Activated CD8-positive, alpha-beta memory T cell treated with anti-CD3 and anti-CD28 coated beads for 48 hours (primary cell): ENCODE measurements at regions not wholly inside any gene's neighbourhood (a gene's known extent, or its start where the extent isn't known, plus 50 kb on each side); places are given as distances from the start of the nearest gene placed in this dataset.

Experiments
- DNase-seq, 3 experiments: peaks; one replicate each; pipeline ENCODE4 v3.0.0-alpha.2; 2020; ENCODE audit warnings: low read depth in 2 of 3, low spot score in 2 of 3

GRCh38 chr4:14816623-14817261, 185.5 kb upstream of the CPEB2 start:
- DNase-seq: no peak

GRCh38 chr4:14824189-14824588, 178.1 kb upstream of the CPEB2 start:
- DNase-seq: no peak

- DNase-seq: no peak
These were observed 175.2 kb upstream of the CPEB2 start for GRCh38 chr4:14827111-14827510.

- no peak for DNase-seq
These were observed 172.5 kb upstream of the CPEB2 start for GRCh38 chr4:14829795-14830194.

- no peak for DNase-seq
These were observed 170.9 kb upstream of the CPEB2 start for GRCh38 chr4:14831416-14831815.

GRCh38 chr4:14833053-14833452, 169.2 kb upstream of the CPEB2 start:
- DNase-seq: no peak

- DNase-seq: no peak
These were observed 167.9 kb upstream of the CPEB2 start for GRCh38 chr4:14834382-14834781.

- no peak for DNase-seq
These were observed 167.0 kb upstream of the CPEB2 start for GRCh38 chr4:14835288-14835687.

GRCh38 chr4:14835708-14836425, 166.4 kb upstream of the CPEB2 start:
- DNase-seq: no peak

GRCh38 chr4:14837860-14838259, 164.4 kb upstream of the CPEB2 start:
- DNase-seq: no peak

- DNase-seq: no peak
These were observed 160.2 kb upstream of the CPEB2 start for GRCh38 chr4:14841801-14842768.

- DNase-seq: no peak
These were observed 159.2 kb upstream of the CPEB2 start for GRCh38 chr4:14842964-14843630.

GRCh38 chr4:14844061-14844460, 158.2 kb upstream of the CPEB2 start:
- DNase-seq: no peak

GRCh38 chr4:14848229-14848628, 154.1 kb upstream of the CPEB2 start:
- no peak for DNase-seq

GRCh38 chr4:14850455-14851097, 151.7 kb upstream of the CPEB2 start:
- DNase-seq: no peak

GRCh38 chr4:14853176-14853943, 148.9 kb upstream of the CPEB2 start:
- DNase-seq: no peak

GRCh38 chr4:14855719-14856061, 146.6 kb upstream of the CPEB2 start:
- DNase-seq: no peak

- peak in 2 of 3 experiments; percentile 10 to 51 for DNase-seq
These were observed 146.0 kb upstream of the CPEB2 start for GRCh38 chr4:14856062-14856933.

GRCh38 chr4:14856934-14857235, 145.4 kb upstream of the CPEB2 start:
- DNase-seq: no peak
